Mesothelial cell of epicardium (in vitro differentiated cells): ENCODE measurements at regions not wholly inside any gene's neighbourhood (a gene's known extent, or its start where the extent isn't known, plus 50 kb on each side); places are given as distances from the start of the nearest gene placed in this dataset.

Experiments
- DNase-seq, 2 experiments: peaks; one replicate each; pipeline ENCODE4 v3.0.0; 2021; ENCODE audit warnings: low spot score in 2 of 2; ENCODE audit not compliant: unreplicated experiment in 2 of 2
- H3K27ac Mint-ChIP-seq: 2 replicates; pipeline ENCODE4 v1.8.0; 2021; ENCODE audit warnings: mixed read lengths
- H3K27me3 Mint-ChIP-seq: 2 replicates; pipeline ENCODE4 v1.8.0; 2021; ENCODE audit warnings: low read depth, mixed read lengths
- H3K36me3 Mint-ChIP-seq: 2 replicates; pipeline ENCODE4 v1.8.0; 2021; ENCODE audit warnings: mixed read lengths
- H3K4me1 Mint-ChIP-seq: 2 replicates; pipeline ENCODE4 v1.8.0; 2021; ENCODE audit warnings: mixed read lengths
- H3K4me3 Mint-ChIP-seq: 2 replicates; pipeline ENCODE4 v1.8.0; 2021; ENCODE audit warnings: mild to moderate bottlenecking, moderate library complexity, mixed read lengths
- H3K9me3 Mint-ChIP-seq: 2 replicates; pipeline ENCODE4 v1.8.0; 2021; ENCODE audit warnings: mixed read lengths
- TF ChIP-seq, protein P1 (sequence below): fragments of 200-600 bp; sonication (generic); IDR thresholded peaks from one replicate; pipeline ENCODE4 v1.5.0; 2021; ENCODE audit warnings: antibody characterized with exemption; ENCODE audit not compliant: unreplicated experiment

DNA sequence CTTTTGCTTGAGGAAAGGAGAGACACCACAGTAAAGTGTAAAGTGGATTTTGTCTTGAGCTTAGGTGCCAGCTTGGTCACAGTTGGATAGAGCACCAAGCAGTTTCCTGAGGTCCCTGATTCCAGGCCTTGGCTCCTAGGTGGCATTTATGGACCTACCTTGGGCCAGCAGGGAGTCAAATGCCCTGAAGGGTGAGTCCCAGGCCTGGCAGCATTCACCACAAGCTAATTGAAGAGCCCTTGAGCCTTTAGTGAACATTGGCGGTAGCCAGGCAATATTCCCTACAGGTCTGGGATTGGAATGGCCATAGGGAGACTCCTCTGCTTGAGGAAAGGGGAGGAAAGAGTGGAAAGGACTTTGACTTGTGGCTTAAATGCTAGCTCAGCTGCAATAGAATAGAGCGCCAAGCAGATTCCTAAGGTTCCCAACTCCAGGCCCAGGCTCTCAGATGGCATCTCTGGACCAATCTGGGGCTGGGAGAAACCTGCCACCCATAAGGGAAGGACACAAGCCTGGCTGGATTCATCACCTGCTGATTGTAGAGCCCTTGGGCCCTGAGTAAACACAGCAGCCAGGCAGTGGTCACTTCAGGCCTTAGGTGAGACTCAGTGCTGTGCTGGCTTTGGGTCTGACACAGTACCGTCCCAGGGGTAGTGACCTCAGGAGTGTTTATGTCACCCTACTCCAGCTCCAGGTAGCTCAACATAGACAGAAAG, 137.5 kb upstream of the OTOS start:
- peaks cover 28% of the 10 kb centered on the region for H3K4me1 Mint-ChIP-seq
- no peak overlapping the region for H3K4me3 Mint-ChIP-seq
- peaks cover 34% of the 10 kb centered on the region for H3K9me3 Mint-ChIP-seq
- peak in 1 of 2 experiments; percentile 22 for DNase-seq
- H3K27me3 Mint-ChIP-seq: peaks cover 36% of the 10 kb centered on the region
- TF ChIP-seq, protein P1, sequence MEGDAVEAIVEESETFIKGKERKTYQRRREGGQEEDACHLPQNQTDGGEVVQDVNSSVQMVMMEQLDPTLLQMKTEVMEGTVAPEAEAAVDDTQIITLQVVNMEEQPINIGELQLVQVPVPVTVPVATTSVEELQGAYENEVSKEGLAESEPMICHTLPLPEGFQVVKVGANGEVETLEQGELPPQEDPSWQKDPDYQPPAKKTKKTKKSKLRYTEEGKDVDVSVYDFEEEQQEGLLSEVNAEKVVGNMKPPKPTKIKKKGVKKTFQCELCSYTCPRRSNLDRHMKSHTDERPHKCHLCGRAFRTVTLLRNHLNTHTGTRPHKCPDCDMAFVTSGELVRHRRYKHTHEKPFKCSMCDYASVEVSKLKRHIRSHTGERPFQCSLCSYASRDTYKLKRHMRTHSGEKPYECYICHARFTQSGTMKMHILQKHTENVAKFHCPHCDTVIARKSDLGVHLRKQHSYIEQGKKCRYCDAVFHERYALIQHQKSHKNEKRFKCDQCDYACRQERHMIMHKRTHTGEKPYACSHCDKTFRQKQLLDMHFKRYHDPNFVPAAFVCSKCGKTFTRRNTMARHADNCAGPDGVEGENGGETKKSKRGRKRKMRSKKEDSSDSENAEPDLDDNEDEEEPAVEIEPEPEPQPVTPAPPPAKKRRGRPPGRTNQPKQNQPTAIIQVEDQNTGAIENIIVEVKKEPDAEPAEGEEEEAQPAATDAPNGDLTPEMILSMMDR: no peak
- H3K27ac Mint-ChIP-seq: no peak overlapping the region
- peaks cover 3% of the 10 kb centered on the region for H3K36me3 Mint-ChIP-seq

DNA sequence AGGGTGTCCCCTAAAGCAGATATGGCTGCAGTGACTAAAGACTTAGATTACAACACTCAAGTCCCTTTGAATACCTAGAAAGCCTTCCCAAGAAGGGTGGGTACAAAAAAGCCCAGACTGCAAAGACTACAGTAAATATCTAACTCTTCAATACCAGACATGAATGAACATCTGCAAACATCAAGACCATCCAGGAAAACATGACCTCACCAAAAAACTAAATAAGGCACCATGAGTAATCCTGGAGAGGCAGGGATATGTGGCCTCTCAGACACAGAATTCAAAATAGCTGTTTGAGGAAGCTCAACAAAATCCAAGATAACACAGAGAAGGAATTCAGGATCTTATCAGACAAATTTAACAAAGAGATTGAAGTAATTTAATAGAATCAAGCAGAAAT, 138.2 kb upstream of the OTOS start:
- no peak overlapping the region for H3K27ac Mint-ChIP-seq
- peaks cover 3% of the 10 kb centered on the region for H3K36me3 Mint-ChIP-seq
- peaks cover 28% of the 10 kb centered on the region for H3K4me1 Mint-ChIP-seq
- TF ChIP-seq, protein P1: no peak
- DNase-seq: no peak
- peaks cover 36% of the 10 kb centered on the region for H3K27me3 Mint-ChIP-seq
- no peak overlapping the region for H3K4me3 Mint-ChIP-seq
- H3K9me3 Mint-ChIP-seq: peaks cover 29% of the 10 kb centered on the region

DNA sequence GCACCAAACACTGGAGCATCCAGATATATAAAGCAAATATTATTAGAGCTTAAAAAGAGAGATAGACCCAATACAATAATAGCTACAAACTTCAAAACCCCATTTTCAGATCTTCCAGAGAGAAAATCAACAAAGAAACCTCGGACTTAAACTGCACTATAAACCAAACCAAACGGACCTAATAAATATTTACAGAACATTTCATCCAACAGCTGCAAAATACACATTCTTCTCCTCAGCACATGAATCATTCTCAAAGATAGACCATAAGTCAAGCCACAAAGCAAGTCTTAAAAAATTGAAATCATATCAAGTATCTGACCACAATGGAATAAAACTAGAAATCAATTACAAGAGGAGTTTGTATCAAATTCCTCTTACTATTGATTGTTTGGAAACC, 140.2 kb upstream of the OTOS start:
- peaks cover 39% of the 10 kb centered on the region for H3K27me3 Mint-ChIP-seq
- peaks cover 13% of the 10 kb centered on the region for H3K4me1 Mint-ChIP-seq
- H3K27ac Mint-ChIP-seq: no peak overlapping the region
- TF ChIP-seq, protein P1: no peak
- H3K36me3 Mint-ChIP-seq: peaks cover 3% of the 10 kb centered on the region
- peaks cover 29% of the 10 kb centered on the region for H3K9me3 Mint-ChIP-seq
- DNase-seq: no peak
- H3K4me3 Mint-ChIP-seq: no peak overlapping the region

DNA sequence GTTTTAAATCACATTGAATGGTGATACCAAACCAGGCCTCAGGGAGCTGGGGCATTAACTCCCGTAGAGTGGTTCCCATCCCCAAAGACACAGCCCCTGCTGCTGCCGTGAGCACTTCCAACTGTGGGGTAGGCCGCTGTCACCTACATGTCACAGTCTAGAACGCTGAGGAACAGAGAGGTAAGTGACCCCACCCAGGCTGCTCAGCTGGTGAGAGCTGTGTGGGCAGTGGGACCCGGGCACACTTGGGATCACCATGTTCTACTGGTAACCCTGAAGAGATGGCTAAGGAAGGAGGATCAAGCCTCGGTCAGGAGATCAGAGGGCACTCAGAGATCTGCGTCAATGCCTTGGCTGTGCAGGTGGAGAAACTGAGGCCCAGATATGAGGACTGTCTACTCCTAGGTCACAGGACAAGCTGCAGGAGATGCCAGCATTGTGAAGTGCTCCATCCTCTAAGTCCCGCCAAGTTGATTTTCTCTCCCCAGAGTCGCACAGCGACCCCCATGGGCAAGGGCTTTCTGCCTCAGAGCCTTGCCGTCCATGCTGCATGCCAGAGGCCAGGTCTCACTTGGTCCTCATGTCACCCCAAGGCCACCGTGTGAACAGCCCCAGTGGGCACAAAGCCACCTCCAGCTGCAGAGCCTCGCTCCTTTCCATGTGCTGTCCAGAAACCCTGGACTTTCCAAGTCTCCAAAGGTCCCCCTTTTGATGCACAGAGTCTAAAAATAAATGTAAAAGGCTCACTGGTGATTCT, 144.2 kb upstream of the OTOS start:
- H3K27ac Mint-ChIP-seq: no peak overlapping the region
- peaks cover 34% of the 10 kb centered on the region for H3K27me3 Mint-ChIP-seq
- H3K9me3 Mint-ChIP-seq: peaks cover 19% of the 10 kb centered on the region
- H3K4me1 Mint-ChIP-seq: no peaks in the 10 kb centered on the region
- TF ChIP-seq, protein P1: no peak
- H3K36me3 Mint-ChIP-seq: peaks cover 3% of the 10 kb centered on the region
- peak in 1 of 2 experiments; percentile 35 for DNase-seq
- H3K4me3 Mint-ChIP-seq: no peak overlapping the region

DNA sequence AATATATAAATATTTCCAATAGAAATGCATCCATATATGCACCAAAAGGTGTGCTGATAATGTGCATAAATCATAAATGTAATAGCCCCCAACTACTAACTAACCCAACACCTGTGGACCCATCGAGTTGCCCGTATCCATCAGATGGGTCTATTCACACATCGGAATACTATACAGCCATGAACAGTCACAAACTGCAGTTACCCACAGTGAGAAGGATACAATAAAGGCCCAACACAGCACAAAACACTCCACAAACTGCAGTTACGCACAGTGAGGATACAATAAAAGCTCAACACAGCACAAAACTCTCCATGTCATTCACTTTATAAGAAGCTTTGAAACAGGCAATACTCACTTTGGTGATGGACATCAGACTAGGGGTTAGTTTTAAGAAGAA, 145.3 kb upstream of the OTOS start:
- Mint-ChIP-seq H3K27me3 (peaks cover 26% of the 10 kb centered on the region), H3K9me3 (peaks cover 9% of the 10 kb centered on the region), H3K4me1 (no peaks in the 10 kb centered on the region), H3K4me3 (no peak overlapping the region), H3K27ac (no peak overlapping the region), H3K36me3 (peaks cover 2% of the 10 kb centered on the region)
- TF ChIP-seq, protein P1: no peak
- DNase-seq: no peak
